Mesenchymal stem cell (in vitro differentiated cells and primary cell): ENCODE measurements at regions not wholly inside any gene's neighbourhood (a gene's known extent, or its start where the extent isn't known, plus 50 kb on each side); places are given as distances from the start of the nearest gene placed in this dataset.

Source experiments
- DNase-seq: peaks from one replicate; pipeline ENCODE4 v3.0.0-alpha.2; 2013
- H2AFZ ChIP-seq: one replicate; pipeline ENCODE4 v1.6.1; 2013; ENCODE audit warnings: low read depth, mild to moderate bottlenecking, control low read depth, inconsistent platforms, low read length, moderate library complexity
- H2AK5ac ChIP-seq: 2 replicates; pipeline ENCODE4 v1.6.1; 2013; ENCODE audit warnings: low read length, moderate library complexity, mild to moderate bottlenecking, inconsistent platforms; ENCODE audit not compliant: severe bottlenecking
- H2BK120ac ChIP-seq: one replicate; pipeline ENCODE4 v1.6.1; 2013; ENCODE audit warnings: low read depth, mild to moderate bottlenecking, inconsistent platforms, low read length, moderate library complexity
- H2BK12ac ChIP-seq, 2 experiments: one replicate each; pipeline ENCODE4 v1.6.1; 2013; ENCODE audit warnings: inconsistent platforms in 2 of 2, low read length in 2 of 2, mild to moderate bottlenecking in 2 of 2, moderate library complexity in 2 of 2, control low read depth in 1 of 2
- H2BK15ac ChIP-seq: one replicate; pipeline ENCODE4 v1.6.1; 2013; ENCODE audit warnings: mild to moderate bottlenecking, low read depth, inconsistent platforms; ENCODE audit not compliant: poor library complexity, severe bottlenecking
- H2BK5ac ChIP-seq: 2 replicates; pipeline ENCODE4 v1.6.1; 2013; ENCODE audit warnings: low read depth, mild to moderate bottlenecking, low read length, control low read depth, inconsistent platforms; ENCODE audit not compliant: poor library complexity, severe bottlenecking
- H3K14ac ChIP-seq, 2 experiments: one replicate each; pipeline ENCODE4 v1.6.1; 2013; ENCODE audit warnings: inconsistent platforms in 2 of 2, low read length in 2 of 2, control low read depth in 1 of 2, mild to moderate bottlenecking in 1 of 2, moderate library complexity in 1 of 2
- H3K18ac ChIP-seq, 2 experiments: one replicate each; pipeline ENCODE4 v1.6.1; 2013; ENCODE audit warnings: inconsistent platforms in 2 of 2, low read length in 2 of 2, control low read depth in 1 of 2, low read depth in 1 of 2, mild to moderate bottlenecking in 1 of 2
- H3K23ac ChIP-seq, 2 experiments: one replicate each; pipeline ENCODE4 v1.6.1; 2013; ENCODE audit warnings: inconsistent platforms in 2 of 2, low read length in 2 of 2, mild to moderate bottlenecking in 2 of 2, moderate library complexity in 2 of 2, control low read depth in 1 of 2
- H3K27ac ChIP-seq: 2 replicates; pipeline ENCODE4 v1.5.1; 2013; ENCODE audit warnings: mild to moderate bottlenecking, moderate library complexity, low read length, control low read depth, inconsistent platforms; ENCODE audit not compliant: poor library complexity, severe bottlenecking
- H3K27me3 ChIP-seq, 2 experiments: 2 replicates each; pipeline versions ENCODE4 v1.6.1 to v1.7.0; 2013; ENCODE audit warnings: low read length in 2 of 2, mild to moderate bottlenecking in 2 of 2, moderate library complexity in 2 of 2, control low read depth in 1 of 2, inconsistent platforms in 1 of 2; ENCODE audit not compliant: control insufficient read depth in 1 of 2, insufficient read depth in 1 of 2
- H3K36me3 ChIP-seq, 2 experiments: 2 replicates each; pipeline versions ENCODE4 v1.6.1 to v1.7.0; 2013; ENCODE audit warnings: low read length in 2 of 2, control low read depth in 1 of 2, inconsistent platforms in 1 of 2, low read depth in 1 of 2, mild to moderate bottlenecking in 1 of 2; ENCODE audit not compliant: insufficient read depth in 2 of 2, control insufficient read depth in 1 of 2
- H3K4ac ChIP-seq, 2 experiments: one replicate each; pipeline ENCODE4 v1.6.1; 2013; ENCODE audit warnings: inconsistent platforms in 2 of 2, low read length in 2 of 2, mild to moderate bottlenecking in 2 of 2, moderate library complexity in 2 of 2, control low read depth in 1 of 2, low read depth in 1 of 2
- H3K4me1 ChIP-seq: 2 replicates; pipeline ENCODE4 v1.6.1; 2013; ENCODE audit warnings: low read depth, low read length, control low read depth; ENCODE audit not compliant: control insufficient read depth, insufficient read depth
- H3K4me2 ChIP-seq: 2 replicates; pipeline ENCODE4 v1.6.1; 2013; ENCODE audit warnings: low read length, mild to moderate bottlenecking, inconsistent platforms; ENCODE audit not compliant: poor library complexity, severe bottlenecking
- H3K4me3 ChIP-seq, 2 experiments: 2 replicates each; pipeline versions ENCODE4 v1.5.1 to v1.7.0; 2013; ENCODE audit warnings: low read length in 2 of 2, mild to moderate bottlenecking in 2 of 2, control low read depth in 1 of 2, low read depth in 1 of 2; ENCODE audit not compliant: insufficient read depth in 1 of 2
- H3K79me1 ChIP-seq: replicated peaks from 2 replicates; pipeline ENCODE4 v1.6.1; 2013; ENCODE audit warnings: mild to moderate bottlenecking, control low read depth, low read length, inconsistent platforms; ENCODE audit not compliant: poor library complexity, severe bottlenecking
- H3K9ac ChIP-seq: 2 replicates; pipeline ENCODE4 v1.7.0; 2013; ENCODE audit warnings: mild to moderate bottlenecking, low read length, moderate library complexity
- H3K9me3 ChIP-seq: 2 replicates; pipeline ENCODE4 v1.7.0; 2013; ENCODE audit warnings: mild to moderate bottlenecking, low read length; ENCODE audit not compliant: control insufficient read depth
- H4K8ac ChIP-seq: one replicate; pipeline ENCODE4 v1.6.1; 2013; ENCODE audit warnings: inconsistent platforms, mild to moderate bottlenecking, low read length, moderate library complexity
- H4K91ac ChIP-seq: one replicate; pipeline ENCODE4 v1.6.1; 2013; ENCODE audit warnings: mild to moderate bottlenecking, low read length, inconsistent platforms
- WGBS: methylation state at CpG from one replicate; pipeline ENCODE4 v1.1.7; 2013; ENCODE audit warnings: mixed read lengths; 5-methylcytosine and 5-hydroxymethylcytosine counted together

- no peak overlapping the region for H3K23ac ChIP-seq
- no peak overlapping the region for H3K4me2 ChIP-seq
- H3K4me1 ChIP-seq: no peaks in the 10 kb centered on the region
- WGBS: no CpG with 5 or more reads among the region's 2 CpGs
- H4K91ac ChIP-seq: no peak overlapping the region
- H2BK15ac ChIP-seq: no peak overlapping the region
- H3K14ac ChIP-seq: no peak overlapping the region
- no peak overlapping the region for H3K9ac ChIP-seq
- no peaks in the 10 kb centered on the region for H3K79me1 ChIP-seq
- no peaks in the 10 kb centered on the region for H3K27me3 ChIP-seq
- no peak overlapping the region for H2AFZ ChIP-seq
- H4K8ac ChIP-seq: no peak overlapping the region
- no peak overlapping the region for H3K4ac ChIP-seq
- no peak overlapping the region for H2BK120ac ChIP-seq
- peak; percentile 82 for DNase-seq
- H2BK5ac ChIP-seq: no peak overlapping the region
- no peak overlapping the region for H2BK12ac ChIP-seq
- H3K27ac ChIP-seq: no peak overlapping the region
- no peaks in the 10 kb centered on the region for H3K9me3 ChIP-seq
- H3K18ac ChIP-seq: no peak overlapping the region
- H3K36me3 ChIP-seq: no peaks in the 10 kb centered on the region
- H3K4me3 ChIP-seq: peak overlapping the region in 1 of 2 experiments; percentile 33
- no peak overlapping the region for H2AK5ac ChIP-seq
Observed at GRCh38 chr7:125136755-125137532, 207.3 kb upstream of the POT1 start.

- Histone ChIP-seq H3K23ac (no peak overlapping the region), H2BK120ac (no peak overlapping the region), H3K4me1 (no peaks in the 10 kb centered on the region), H3K36me3 (no peaks in the 10 kb centered on the region), H3K27me3 (no peaks in the 10 kb centered on the region), H3K9ac (no peak overlapping the region), H2BK15ac (no peak overlapping the region), H3K27ac (no peak overlapping the region), H3K18ac (no peak overlapping the region), H4K8ac (no peak overlapping the region), H3K79me1 (no peaks in the 10 kb centered on the region), H2AK5ac (no peak overlapping the region), H2BK12ac (no peak overlapping the region), H3K4me3 (no peak overlapping the region), H2AFZ (no peak overlapping the region), H2BK5ac (no peak overlapping the region), H3K14ac (no peak overlapping the region), H3K4me2 (no peak overlapping the region), H4K91ac (no peak overlapping the region), H3K4ac (no peak overlapping the region), H3K9me3 (no peaks in the 10 kb centered on the region)
- WGBS: no CpG with 5 or more reads among the region's 1 CpG
- no peak for DNase-seq
Observed at GRCh38 chr7:125136341-125136740, 206.7 kb upstream of the POT1 start.

- Histone ChIP-seq H3K18ac (no peak overlapping the region), H3K4ac (no peak overlapping the region), H2AFZ (no peak overlapping the region), H2BK120ac (no peak overlapping the region), H3K23ac (no peak overlapping the region), H2BK5ac (no peak overlapping the region), H2AK5ac (no peak overlapping the region), H3K4me2 (no peak overlapping the region), H3K4me3 (no peak overlapping the region), H3K9ac (no peak overlapping the region), H3K27ac (no peak overlapping the region), H3K9me3 (no peaks in the 10 kb centered on the region), H4K8ac (no peak overlapping the region), H3K27me3 (no peaks in the 10 kb centered on the region), H3K36me3 (no peaks in the 10 kb centered on the region), H4K91ac (no peak overlapping the region), H2BK15ac (no peak overlapping the region), H3K14ac (no peak overlapping the region), H3K79me1 (no peaks in the 10 kb centered on the region), H2BK12ac (no peak overlapping the region), H3K4me1 (no peaks in the 10 kb centered on the region)
- WGBS: no CpG with 5 or more reads among the region's 1 CpG
- no peak for DNase-seq
Observed at GRCh38 chr7:125130173-125130572, 200.5 kb upstream of the POT1 start.

- Histone ChIP-seq H3K4me1 (no peaks in the 10 kb centered on the region), H3K23ac (no peak overlapping the region), H2BK12ac (no peak overlapping the region), H2AFZ (no peak overlapping the region), H3K79me1 (no peaks in the 10 kb centered on the region), H2AK5ac (no peak overlapping the region), H3K9ac (no peak overlapping the region), H3K18ac (peak overlapping the region in 1 of 2 experiments; percentile 54), H3K9me3 (no peaks in the 10 kb centered on the region), H3K27ac (no peak overlapping the region), H2BK5ac (no peak overlapping the region), H4K8ac (no peak overlapping the region), H3K4me2 (no peak overlapping the region), H3K14ac (no peak overlapping the region), H3K4ac (no peak overlapping the region), H3K36me3 (no peaks in the 10 kb centered on the region), H2BK120ac (no peak overlapping the region), H2BK15ac (no peak overlapping the region), H4K91ac (no peak overlapping the region), H3K4me3 (no peak overlapping the region), H3K27me3 (no peaks in the 10 kb centered on the region)
- no peak for DNase-seq
- 69% methylated on average over 3 of the region's 4 CpGs for WGBS
Observed at GRCh38 chr7:125127304-125127703, 197.7 kb upstream of the POT1 start.
